GM18519 (cell line): ENCODE measurements at regions not wholly inside any gene's neighbourhood (a gene's known extent, or its start where the extent isn't known, plus 50 kb on each side); places are given as distances from the start of the nearest gene placed in this dataset.
"Not testable (repeated sequence)": the region's sequence is repeated elsewhere in the genome, so short reads cannot be mapped to it uniquely, and the experiment has no call there.

Experiments used
- ATAC-seq: cut with Tn5 transposase; IDR thresholded peaks from one replicate; pipeline ENCODE4 v1.9.1; 2021; ENCODE audit warnings: mild to moderate bottlenecking, moderate library complexity; ENCODE audit not compliant: unreplicated experiment, low FRiP score

DNA sequence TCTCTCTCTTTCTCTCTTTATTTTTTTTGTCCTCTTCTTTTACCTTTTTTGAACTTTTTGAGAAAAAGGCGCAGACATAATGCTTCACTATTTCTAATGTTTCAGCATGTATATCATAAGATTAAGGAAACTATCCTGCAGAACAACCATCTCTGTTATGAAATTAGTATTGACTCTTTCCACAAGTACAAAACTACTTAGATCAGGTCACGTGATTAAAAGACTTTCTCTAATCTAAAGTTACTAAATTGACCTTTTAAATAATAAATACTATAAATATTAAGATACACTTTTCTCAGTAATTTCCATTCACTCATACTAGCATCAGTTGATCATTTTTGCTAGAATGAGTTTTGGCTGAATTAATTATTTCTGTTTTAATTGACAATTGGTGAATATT is 844.5 kb upstream of the LRFN5 start:
- no peak for ATAC-seq

- no peak for ATAC-seq
Measured at GRCh38 chr14:40760704-40761103, 846.0 kb upstream of the LRFN5 start.

- ATAC-seq: no peak
Measured at GRCh38 chr14:40758076-40758475, 848.6 kb upstream of the LRFN5 start.

DNA sequence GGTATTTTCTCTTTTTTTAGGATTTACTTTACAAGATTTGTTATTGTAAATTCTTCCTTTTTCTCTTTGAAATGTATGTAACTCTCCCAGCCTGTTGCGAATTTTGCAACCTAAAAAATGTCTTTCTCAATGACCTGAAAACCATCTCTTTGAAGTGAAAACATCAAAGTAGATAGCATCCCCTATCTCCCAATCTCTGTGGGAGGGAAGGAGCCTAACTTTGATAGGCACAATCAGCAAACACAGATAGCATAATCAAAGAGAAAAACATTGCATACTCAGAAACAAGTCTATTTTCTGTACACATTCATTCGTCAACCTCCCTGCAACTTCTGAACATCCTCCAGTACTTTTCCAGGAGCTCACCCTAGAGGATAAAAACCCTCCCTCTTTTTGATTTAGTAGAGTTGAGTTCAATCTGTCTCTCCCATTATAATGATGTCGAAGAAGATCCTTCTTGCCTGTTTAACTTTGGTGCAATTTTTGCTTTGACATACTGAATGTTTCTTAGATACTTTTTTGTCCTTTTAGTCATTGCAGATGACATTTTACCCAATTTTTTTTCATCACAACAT is 849.2 kb upstream of the LRFN5 start:
- ATAC-seq: no peak

DNA sequence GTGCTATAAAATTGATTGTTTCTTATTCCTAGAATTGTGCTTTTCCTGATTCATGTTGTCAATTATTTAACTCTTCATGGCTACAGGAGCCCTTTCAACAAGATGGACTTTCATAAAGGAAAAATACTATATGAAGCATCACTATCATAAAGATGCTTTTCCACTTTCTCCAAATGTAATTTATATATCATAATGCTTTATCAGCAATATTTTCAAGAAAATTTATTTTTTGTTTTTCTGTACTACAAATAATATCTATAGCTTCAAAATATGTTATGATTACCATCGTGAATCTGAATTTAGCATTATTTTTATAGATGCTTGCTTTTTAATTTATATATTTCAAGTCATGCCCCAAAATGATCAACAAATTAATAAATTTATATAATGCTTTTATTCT is 873.5 kb upstream of the LRFN5 start:
- no peak for ATAC-seq

DNA sequence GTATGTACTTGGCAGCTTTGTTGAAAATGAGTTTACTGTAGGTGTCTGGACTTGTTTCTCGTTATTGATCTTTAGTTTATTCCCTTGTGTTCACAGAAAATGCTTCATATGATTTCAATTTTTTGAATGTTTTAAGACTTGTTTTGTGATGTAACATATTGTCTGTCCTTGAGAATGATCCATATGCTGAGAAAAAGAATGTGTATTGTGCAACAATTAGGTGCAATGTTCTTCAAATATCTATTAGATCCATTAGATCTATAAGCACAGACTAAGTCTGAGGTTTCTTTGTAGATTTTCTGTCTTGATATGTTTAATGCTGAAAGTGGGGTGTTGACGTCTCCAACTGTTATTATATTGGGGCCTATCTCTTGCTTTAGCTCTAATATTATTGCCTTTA is 879.6 kb upstream of the LRFN5 start:
- no peak for ATAC-seq

DNA sequence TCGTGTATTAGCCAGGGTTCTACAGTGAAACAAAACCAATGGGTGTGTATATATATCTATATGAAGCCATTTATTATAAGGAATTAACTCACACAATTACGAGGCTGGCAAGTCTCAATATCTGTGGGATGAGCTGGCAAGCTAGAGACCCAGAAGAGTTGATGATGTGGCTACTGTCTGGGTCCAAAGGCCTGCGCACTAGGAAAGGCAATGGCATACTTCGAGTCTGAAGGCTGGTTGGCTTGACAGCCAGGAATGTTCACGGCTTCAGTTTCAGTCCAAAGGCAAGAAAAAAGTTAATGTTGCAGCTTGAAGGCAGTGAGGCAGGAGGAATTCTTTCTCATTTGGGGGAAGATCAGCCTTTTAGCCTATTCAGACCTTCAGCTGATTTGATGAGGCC is 893.3 kb upstream of the LRFN5 start:
- ATAC-seq: no peak

DNA sequence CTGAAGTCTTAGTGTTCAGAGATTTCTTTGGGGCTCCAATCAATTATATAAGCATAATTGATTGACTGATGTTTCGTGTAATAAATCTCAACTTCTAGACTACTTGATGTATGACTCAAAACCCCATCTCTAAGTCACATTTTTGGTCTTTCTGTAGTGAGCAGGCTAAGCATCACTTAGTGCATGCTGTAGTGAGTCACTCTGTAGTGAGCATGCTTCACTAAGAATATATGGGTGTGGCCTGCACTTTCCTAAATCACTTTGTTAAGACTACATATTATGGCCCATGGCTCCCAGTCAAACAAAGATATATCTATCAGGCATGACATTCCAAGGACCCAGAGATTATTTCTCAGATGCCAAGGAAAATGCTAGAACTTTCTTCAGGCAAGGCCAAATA is 909.4 kb upstream of the LRFN5 start:
- ATAC-seq: no peak

- ATAC-seq: no peak
Measured at GRCh38 chr14:40694023-40694422, 912.7 kb upstream of the LRFN5 start.

- no peak for ATAC-seq
Measured at GRCh38 chr14:40691066-40691465, 915.6 kb upstream of the LRFN5 start.

- no peak for ATAC-seq
Measured at GRCh38 chr14:40685764-40686163, 920.9 kb upstream of the LRFN5 start.

DNA sequence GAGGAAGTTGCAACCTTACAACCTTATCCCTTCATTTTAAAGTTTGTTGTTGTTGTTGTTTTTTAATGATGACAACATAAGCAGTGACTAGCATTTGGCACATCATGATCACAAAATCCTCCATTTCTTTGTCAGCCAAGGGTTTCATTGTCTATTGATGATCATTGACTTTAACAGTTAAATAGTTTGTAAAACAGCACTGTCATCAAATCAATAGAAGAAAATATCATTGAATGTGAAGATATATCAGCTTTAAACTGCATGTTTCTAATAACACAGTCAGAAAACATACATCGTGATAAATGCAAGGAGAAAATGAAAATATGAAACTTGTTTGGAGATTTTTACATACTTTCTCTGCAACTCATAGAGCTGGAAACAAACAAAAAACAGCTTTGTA is 922.3 kb upstream of the LRFN5 start:
- ATAC-seq: no peak

GRCh38 chr14:40682131-40682913 is 924.4 kb upstream of the LRFN5 start:
- no peak for ATAC-seq

DNA sequence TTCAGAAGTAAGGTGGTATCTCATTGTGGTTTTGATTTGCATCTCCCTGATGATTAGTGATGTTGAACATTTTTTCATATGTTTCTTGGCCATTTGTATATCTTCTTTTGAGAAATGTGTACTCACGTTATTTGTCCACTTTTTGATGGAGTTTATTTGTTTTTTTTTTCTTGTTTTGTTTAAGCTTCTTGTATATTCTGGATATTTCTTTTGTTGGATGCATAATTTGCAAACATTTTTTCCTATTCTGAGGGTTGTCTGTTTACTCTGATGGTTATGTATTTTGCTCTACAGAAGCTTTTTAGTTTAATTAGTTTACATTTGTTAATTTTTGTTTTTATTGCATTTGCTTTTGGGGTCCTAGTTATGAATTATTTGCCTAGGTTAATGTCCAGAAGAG is 927.4 kb upstream of the LRFN5 start:
- ATAC-seq: no peak

- not testable (repeated sequence) for ATAC-seq
Measured at GRCh38 chr14:40677206-40677605, 929.5 kb upstream of the LRFN5 start.

- ATAC-seq: no peak
Measured at GRCh38 chr14:40674502-40674901, 932.2 kb upstream of the LRFN5 start.

DNA sequence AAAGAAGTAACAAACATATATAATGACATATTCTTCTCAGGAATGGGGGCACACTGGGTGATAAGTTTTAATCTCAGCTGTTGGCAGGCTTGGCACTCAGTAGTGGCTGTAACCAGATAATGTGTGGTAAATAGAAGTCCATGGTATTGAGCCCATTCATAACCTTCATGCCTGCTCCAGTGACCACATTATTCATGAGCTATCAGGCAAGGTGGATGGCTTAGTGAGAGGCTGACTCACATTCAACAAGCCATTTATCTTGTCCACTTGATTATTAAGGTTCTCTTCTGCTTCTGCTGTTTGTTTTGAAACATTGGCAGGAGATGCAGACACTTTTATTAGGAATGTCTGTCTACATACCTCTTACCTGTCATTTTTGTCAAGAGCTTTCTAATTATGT is 950.4 kb upstream of the LRFN5 start:
- ATAC-seq: no peak

GRCh38 chr14:40652089-40652691 is 954.5 kb upstream of the LRFN5 start:
- no peak for ATAC-seq

- no peak for ATAC-seq
Measured at GRCh38 chr14:40630471-40630870, 976.2 kb upstream of the LRFN5 start.

DNA sequence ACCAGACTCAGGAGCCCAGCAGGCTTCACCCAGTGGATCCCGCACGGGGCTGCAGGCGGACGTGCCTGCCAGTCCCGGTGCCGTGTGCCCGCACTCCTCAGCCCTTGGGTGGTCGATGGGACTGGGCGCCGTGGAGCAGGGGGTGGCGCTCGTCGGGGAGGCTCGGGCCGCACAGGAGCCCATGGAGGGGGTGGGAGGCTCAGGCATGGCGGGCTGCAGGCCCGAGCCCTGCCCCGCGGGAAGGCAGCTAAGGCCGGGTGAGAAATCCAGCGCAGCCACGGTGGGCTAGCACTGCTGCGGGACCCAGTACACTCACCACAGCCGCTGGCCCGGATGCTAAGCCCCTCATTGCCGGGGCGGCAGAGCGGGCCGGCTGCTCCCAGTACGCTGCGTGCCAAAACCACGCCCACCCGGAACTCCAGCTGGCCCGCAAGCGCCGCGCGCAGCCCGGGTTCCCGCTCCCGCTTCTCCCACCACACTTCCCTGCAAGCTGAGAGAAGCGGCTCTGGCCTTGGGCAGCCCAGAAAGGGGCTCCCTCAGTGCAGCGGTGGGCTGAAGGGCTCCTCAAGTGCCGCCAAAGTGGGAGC is 977.0 kb upstream of the LRFN5 start:
- not testable (repeated sequence) for ATAC-seq

DNA sequence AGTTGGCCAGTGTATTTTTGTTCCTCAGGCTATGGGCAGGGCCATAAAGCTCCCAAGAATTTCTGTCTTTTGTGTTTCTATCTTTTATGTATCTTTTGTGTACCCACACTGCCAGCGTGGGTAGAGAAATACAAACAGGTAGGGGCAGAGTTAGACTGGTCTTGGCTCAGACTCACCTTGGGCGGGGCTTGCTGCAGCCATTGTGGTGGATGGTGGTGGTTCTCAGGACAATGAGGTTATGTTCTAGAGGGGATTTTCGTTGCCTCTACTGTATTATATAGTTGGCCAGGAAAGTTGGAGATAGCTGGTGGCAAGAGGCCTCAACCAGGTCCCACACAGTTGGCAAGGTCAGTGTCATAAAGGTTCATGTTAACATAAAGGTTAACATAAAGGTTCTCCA is 977.5 kb upstream of the LRFN5 start:
- ATAC-seq: no peak

- ATAC-seq: no peak
Measured at GRCh38 chr14:40623643-40624042, 983.0 kb upstream of the LRFN5 start.
